CD14-positive monocyte (primary cell): ENCODE measurements at regions not wholly inside any gene's neighbourhood (a gene's known extent, or its start where the extent isn't known, plus 50 kb on each side); places are given as distances from the start of the nearest gene placed in this dataset.

Experiments
- DNase-seq, 3 donors: peaks; one replicate each; pipeline ENCODE4 v3.0.0-alpha.2; 2011 to 2022
- H2AFZ ChIP-seq: 2 replicates; pipeline ENCODE4 v1.6.0; 2012; ENCODE audit warnings: mild to moderate bottlenecking, low read depth, low read length, inconsistent platforms; ENCODE audit not compliant: insufficient read depth, poor library complexity, severe bottlenecking
- H3K27ac ChIP-seq, 2 donors: 1 replicate in 1 of 2; 2 replicates in 1 of 2; pipeline ENCODE4 v1.5.1; 2012 to 2013; ENCODE audit warnings: low read length in 2 of 2, control low read depth in 1 of 2, inconsistent platforms in 1 of 2, low read depth in 1 of 2, mild to moderate bottlenecking in 1 of 2
- H3K27me3 ChIP-seq, 2 donors: one replicate each; pipeline versions ENCODE4 v1.6.0 to v1.6.1; 2011 to 2013; ENCODE audit warnings: low read length in 2 of 2; ENCODE audit not compliant: control insufficient read depth in 2 of 2, insufficient read depth in 2 of 2
- H3K36me3 ChIP-seq, 2 donors: replicated peaks in 1 of 2; 1 replicate in 1 of 2; 2 replicates in 1 of 2; pipeline versions ENCODE4 v1.5.1 to v1.6.1; 2012 to 2013; ENCODE audit warnings: low read length in 2 of 2, control low read depth in 1 of 2, inconsistent platforms in 1 of 2, mild to moderate bottlenecking in 1 of 2; ENCODE audit not compliant: insufficient read depth in 2 of 2, control insufficient read depth in 1 of 2
- H3K4me1 ChIP-seq, 2 donors: 1 replicate in 1 of 2; 2 replicates in 1 of 2; pipeline versions ENCODE4 v1.5.1 to v1.6.1; 2012 to 2013; ENCODE audit warnings: low read length in 2 of 2, control low read depth in 1 of 2, inconsistent platforms in 1 of 2, mild to moderate bottlenecking in 1 of 2, moderate library complexity in 1 of 2; ENCODE audit not compliant: insufficient read depth in 2 of 2, control insufficient read depth in 1 of 2
- H3K4me2 ChIP-seq: replicated peaks from 2 replicates; pipeline ENCODE3; 2012; ENCODE audit warnings: low read length, moderate library complexity, mild to moderate bottlenecking; ENCODE audit not compliant: poor library complexity, severe bottlenecking; ENCODE audit errors: extremely low read depth
- H3K4me3 ChIP-seq, 3 experiments: fragments of 200-600 bp in 1 of 3; sonication (generic) in 1 of 3; replicated peaks in 1 of 3; 1 replicate in 2 of 3; 2 replicates in 1 of 3; pipeline ENCODE4 v1.5.1; 2011 to 2013; ENCODE audit warnings: low read length in 3 of 3, mild to moderate bottlenecking in 3 of 3, control low read depth in 2 of 3, low read depth in 2 of 3, inconsistent platforms in 1 of 3, moderate library complexity in 1 of 3
- H3K79me2 ChIP-seq: 2 replicates; pipeline ENCODE4 v1.6.0; 2012; ENCODE audit warnings: mild to moderate bottlenecking, control low read depth, inconsistent platforms, low read length, moderate library complexity; ENCODE audit not compliant: insufficient read depth
- H3K9ac ChIP-seq: 2 replicates; pipeline ENCODE4 v1.6.0; 2017; ENCODE audit warnings: low read length, mild to moderate bottlenecking; ENCODE audit not compliant: insufficient read depth, poor library complexity, severe bottlenecking
- H3K9me3 ChIP-seq, 2 donors: replicated peaks in 1 of 2; 1 replicate in 1 of 2; 2 replicates in 1 of 2; pipeline versions ENCODE4 v1.5.1 to v1.6.1; 2012 to 2013; ENCODE audit warnings: low read length in 2 of 2, control low read depth in 1 of 2; ENCODE audit not compliant: control insufficient read depth in 1 of 2, insufficient read depth in 1 of 2
- H4K20me1 ChIP-seq: 2 replicates; pipeline ENCODE4 v1.6.0; 2012; ENCODE audit warnings: mild to moderate bottlenecking, low read length, control low read depth, moderate library complexity; ENCODE audit not compliant: insufficient read depth
- H3K27ac Mint-ChIP-seq, 7 donors: one replicate each; pipeline ENCODE4 v1.8.0; 2020; ENCODE audit warnings: mild to moderate bottlenecking in 7 of 7, mixed read lengths in 7 of 7, moderate library complexity in 6 of 7, inconsistent platforms in 2 of 7
- H3K27me3 Mint-ChIP-seq, 3 donors: one replicate each; pipeline ENCODE4 v1.8.0; 2021 to 2022; ENCODE audit warnings: low read depth in 3 of 3, mild to moderate bottlenecking in 3 of 3, mixed read lengths in 3 of 3, moderate library complexity in 3 of 3, inconsistent platforms in 1 of 3
- H3K36me3 Mint-ChIP-seq, 2 donors: one replicate each; pipeline ENCODE4 v1.8.0; 2020; ENCODE audit warnings: mixed read lengths in 2 of 2, inconsistent platforms in 1 of 2, mild to moderate bottlenecking in 1 of 2
- H3K4me1 Mint-ChIP-seq: one replicate; pipeline ENCODE4 v1.8.0; 2020; ENCODE audit warnings: mild to moderate bottlenecking, mixed read lengths
- H3K4me3 Mint-ChIP-seq, 2 donors: one replicate each; pipeline ENCODE4 v1.8.0; 2020; ENCODE audit warnings: mild to moderate bottlenecking in 2 of 2, mixed read lengths in 2 of 2, moderate library complexity in 1 of 2
- H3K9me3 Mint-ChIP-seq, 7 donors: one replicate each; pipeline ENCODE4 v1.8.0; 2020 to 2022; ENCODE audit warnings: mixed read lengths in 7 of 7, mild to moderate bottlenecking in 6 of 7, moderate library complexity in 6 of 7, inconsistent platforms in 2 of 7
- WGBS: methylation state at CpG from one replicate; pipeline ENCODE4 v1.1.5; 2013; ENCODE audit warnings: missing lambda C conversion rate; ENCODE audit not compliant: insufficient coverage; 5-methylcytosine and 5-hydroxymethylcytosine counted together
- intact Hi-C, 2 donors: fragments of 100-400 bp; cut with micrococcal nuclease; formaldehyde crosslinking; loops; one replicate each; pipeline versions ENCODE4 v1.15.0 to v1.15.1; 2023
- TF ChIP-seq, protein P1 (sequence below): fragments of 200-600 bp; IDR thresholded peaks from one replicate; pipeline ENCODE4 v1.8.0; 2022; ENCODE audit warnings: antibody characterized with exemption, mild to moderate bottlenecking

DNA sequence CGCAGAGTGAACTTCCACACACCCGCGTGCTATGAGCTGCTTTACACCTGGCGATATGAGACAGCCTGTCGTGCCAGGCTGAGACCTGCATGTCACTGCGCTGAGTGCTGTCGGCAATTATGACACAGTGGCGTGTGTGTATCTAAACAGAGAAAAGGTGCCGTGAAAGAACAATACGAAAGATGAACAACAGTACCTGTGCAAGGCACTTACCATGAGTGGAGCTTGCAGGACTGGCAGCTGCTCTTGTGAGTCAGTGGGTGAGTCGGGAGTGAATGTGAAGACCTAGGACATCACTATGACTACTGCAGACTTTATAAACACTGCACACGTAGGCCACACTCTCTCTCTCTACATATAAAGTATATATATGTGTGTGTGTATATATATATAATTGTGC lies 68.5 kb upstream of the DUSP22 start:
- peak in 2 of 3 donors; percentile 20 to 59 for DNase-seq
- H3K27ac ChIP-seq = no peak overlapping the region
- no peak overlapping the region for H3K9ac ChIP-seq
- Mint-ChIP-seq H3K36me3 (no peaks in the 10 kb centered on the region), H3K4me1 (peaks cover 54% of the 10 kb centered on the region), H3K27ac (no peak overlapping the region), H3K27me3 (peaks cover 1 to 7% (median 3%) of the 10 kb centered on the region in 3 donors), H3K4me3 (no peak overlapping the region), H3K9me3 (peaks cover 0 to 12% (median 0%) of the 10 kb centered on the region in 7 donors)
- H3K4me1 ChIP-seq = peaks cover 46 to 54% of the 10 kb centered on the region in 2 donors
- H3K4me2 ChIP-seq = no peak overlapping the region
- H3K4me3 ChIP-seq = no peak overlapping the region
- TF ChIP-seq, protein P1, sequence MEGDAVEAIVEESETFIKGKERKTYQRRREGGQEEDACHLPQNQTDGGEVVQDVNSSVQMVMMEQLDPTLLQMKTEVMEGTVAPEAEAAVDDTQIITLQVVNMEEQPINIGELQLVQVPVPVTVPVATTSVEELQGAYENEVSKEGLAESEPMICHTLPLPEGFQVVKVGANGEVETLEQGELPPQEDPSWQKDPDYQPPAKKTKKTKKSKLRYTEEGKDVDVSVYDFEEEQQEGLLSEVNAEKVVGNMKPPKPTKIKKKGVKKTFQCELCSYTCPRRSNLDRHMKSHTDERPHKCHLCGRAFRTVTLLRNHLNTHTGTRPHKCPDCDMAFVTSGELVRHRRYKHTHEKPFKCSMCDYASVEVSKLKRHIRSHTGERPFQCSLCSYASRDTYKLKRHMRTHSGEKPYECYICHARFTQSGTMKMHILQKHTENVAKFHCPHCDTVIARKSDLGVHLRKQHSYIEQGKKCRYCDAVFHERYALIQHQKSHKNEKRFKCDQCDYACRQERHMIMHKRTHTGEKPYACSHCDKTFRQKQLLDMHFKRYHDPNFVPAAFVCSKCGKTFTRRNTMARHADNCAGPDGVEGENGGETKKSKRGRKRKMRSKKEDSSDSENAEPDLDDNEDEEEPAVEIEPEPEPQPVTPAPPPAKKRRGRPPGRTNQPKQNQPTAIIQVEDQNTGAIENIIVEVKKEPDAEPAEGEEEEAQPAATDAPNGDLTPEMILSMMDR = no peak
- H3K36me3 ChIP-seq = no peaks in the 10 kb centered on the region
- H4K20me1 ChIP-seq = no peaks in the 10 kb centered on the region
- no peaks in the 10 kb centered on the region for H3K9me3 ChIP-seq
- intact Hi-C loops = loop anchor here in 1 of 2 donors (5.0 kb wide), 3 partner anchors 34 to 114 kb away; no protein-coding TSS in a partner anchor
- no peak overlapping the region for H2AFZ ChIP-seq
- whole genome bisulfite sequencing = 97% methylated on average over 10 of the region's 12 CpGs
- no peaks in the 10 kb centered on the region for H3K27me3 ChIP-seq
- no peaks in the 10 kb centered on the region for H3K79me2 ChIP-seq

DNA sequence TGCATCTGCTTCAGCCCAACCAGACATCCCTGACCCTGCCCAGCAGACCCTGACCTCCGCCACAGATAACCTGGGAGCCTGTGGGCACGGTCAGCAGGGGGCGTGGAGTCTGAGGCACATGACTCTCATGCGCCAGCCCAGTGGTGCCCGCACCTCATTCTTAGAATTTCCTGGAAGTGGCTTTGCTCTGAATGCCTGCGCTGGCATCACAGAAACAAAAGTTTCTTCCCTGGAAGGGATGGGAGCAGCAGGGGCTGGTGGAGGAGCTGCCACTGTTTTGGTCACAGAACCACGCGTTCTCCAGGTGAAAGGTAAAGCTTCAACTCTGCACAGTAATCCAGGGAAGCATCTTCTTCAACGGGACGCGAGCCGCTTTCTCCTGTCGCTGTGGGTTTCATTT lies 67.9 kb upstream of the DUSP22 start:
- no peak for DNase-seq
- H3K27ac ChIP-seq = no peak overlapping the region
- peak overlapping the region in 4 of 7 donors; percentile 3 to 74 (median 32) for H3K27ac Mint-ChIP-seq
- TF ChIP-seq, protein P1 = no peak
- no peaks in the 10 kb centered on the region for H3K36me3 Mint-ChIP-seq
- H3K27me3 ChIP-seq = no peaks in the 10 kb centered on the region
- H3K27me3 Mint-ChIP-seq = peaks cover 1 to 9% (median 3%) of the 10 kb centered on the region in 3 donors
- no peaks in the 10 kb centered on the region for H3K79me2 ChIP-seq
- H3K9me3 ChIP-seq = no peaks in the 10 kb centered on the region
- H3K36me3 ChIP-seq = no peaks in the 10 kb centered on the region
- H3K4me2 ChIP-seq = no peak overlapping the region
- no peak overlapping the region for H3K9ac ChIP-seq
- no peak overlapping the region for H2AFZ ChIP-seq
- 97% methylated on average over 11 of the region's 13 CpGs for WGBS
- H3K4me3 Mint-ChIP-seq = no peak overlapping the region
- H4K20me1 ChIP-seq = no peaks in the 10 kb centered on the region
- H3K4me3 ChIP-seq = no peak overlapping the region
- peaks cover 48% of the 10 kb centered on the region for H3K4me1 Mint-ChIP-seq
- peaks cover 40 to 48% of the 10 kb centered on the region in 2 donors for H3K4me1 ChIP-seq
- peaks cover 0 to 12% (median 0%) of the 10 kb centered on the region in 7 donors for H3K9me3 Mint-ChIP-seq
- intact Hi-C loops = loop anchor here in 1 of 2 donors (5.0 kb wide), 3 partner anchors 33 to 113 kb away; no protein-coding TSS in a partner anchor
